HCT116 (cell line): ENCODE measurements at regions not wholly inside any gene's neighbourhood (a gene's known extent, or its start where the extent isn't known, plus 50 kb on each side); places are given as distances from the start of the nearest gene placed in this dataset.

Source experiments
- ATAC-seq: fragments of 200-7000 bp; cut with Tn5 transposase; 2 replicates; pipeline ENCODE4 v1.9.1; 2020; ENCODE audit warnings: mild to moderate bottlenecking, moderate library complexity
- BruUV-seq: library from RNA; stranded (reverse); fragments of 400-500 nt; replicated peaks from 2 replicates; lab custom pipeline; 2021; lab: Mats Ljungman, UMichigan
- CTCF ChIA-PET: fragments of 300-600 bp; sonication (Branson Sonifier 250); formaldehyde crosslinking; loops from one replicate; lab custom pipeline; 2021; ENCODE audit warnings: antibody characterized with exemption; lab: Charles Lee
- POLR2A ChIA-PET: fragments of 300-600, 350-600 bp; sonication (Branson Sonifier 250); formaldehyde crosslinking; loops from one replicate; lab custom pipeline; 2021; ENCODE audit warnings: antibody characterized with exemption; lab: Charles Lee
- RAD21 ChIA-PET, 2 experiments: fragments of 300-600 bp; sonication (Branson Sonifier 250); formaldehyde crosslinking; loops; one replicate each; lab custom pipeline; 2023; ENCODE audit warnings: low total read pairs in 2 of 2; ENCODE audit not compliant: uncharacterized antibody in 2 of 2, unreplicated experiment in 2 of 2, low non-redundant PET in 1 of 2; lab: Charles Lee
- DNase-seq: peaks from one replicate; pipeline ENCODE4 v3.0.0-alpha.2; 2010; ENCODE audit warnings: low read depth, low spot score
- H2AFZ ChIP-seq: fragments of 200-600 bp; shearing (Covaris generic), sonication (generic); 2 replicates; pipeline ENCODE4 v1.6.1; 2017; ENCODE audit warnings: low read depth, mixed run types, mixed read lengths, antibody characterized with exemption, low read length; ENCODE audit not compliant: poor library complexity, severe bottlenecking
- H3K27ac ChIP-seq: 2 replicates; pipeline ENCODE4 v1.5.1; 2012; ENCODE audit warnings: low read depth, low read length
- H3K27me3 ChIP-seq: fragments of 200-600 bp; sonication (generic); 2 replicates; pipeline ENCODE4 v1.6.1; 2016; ENCODE audit warnings: mixed run types, low read length, mixed read lengths; ENCODE audit not compliant: insufficient read depth
- H3K36me3 ChIP-seq, 2 experiments: fragments of 200-500 bp in 1 of 2; fragments of 200-600 bp in 1 of 2; sonication (Bioruptor generic) in 1 of 2; sonication (generic) in 1 of 2; 2 replicates each; pipeline versions ENCODE4 v1.5.1 to v1.6.1; 2014 to 2016; ENCODE audit warnings: low read length in 2 of 2, inconsistent platforms in 1 of 2, mixed read lengths in 1 of 2, mixed run types in 1 of 2; ENCODE audit not compliant: insufficient read depth in 2 of 2, control insufficient read depth in 1 of 2
- H3K4me1 ChIP-seq, 2 experiments: fragments of 200-600 bp in 1 of 2; sonication (generic) in 1 of 2; 2 replicates each; pipeline versions ENCODE4 v1.5.1 to v1.6.1; 2012 to 2017; ENCODE audit warnings: low read length in 2 of 2, inconsistent platforms in 1 of 2, mild to moderate bottlenecking in 1 of 2, mixed read lengths in 1 of 2, mixed run types in 1 of 2, moderate library complexity in 1 of 2; ENCODE audit not compliant: insufficient read depth in 2 of 2, control insufficient read depth in 1 of 2
- H3K4me2 ChIP-seq: fragments of 200-600 bp; sonication (generic); 2 replicates; pipeline ENCODE4 v1.6.1; 2017; ENCODE audit warnings: mixed run types, low read length, mixed read lengths
- H3K4me3 ChIP-seq, 2 experiments: fragments of 200-600 bp in 1 of 2; sonication (generic) in 1 of 2; replicated peaks in 1 of 2; 2 replicates each; pipeline ENCODE4 v1.5.1; 2011 to 2016; ENCODE audit warnings: low read length in 2 of 2, control low read depth in 1 of 2, low read depth in 1 of 2, mild to moderate bottlenecking in 1 of 2, mixed read lengths in 1 of 2, mixed run types in 1 of 2
- H3K79me2 ChIP-seq: fragments of 200-600 bp; sonication (generic); 2 replicates; pipeline ENCODE4 v1.6.1; 2017; ENCODE audit warnings: mild to moderate bottlenecking, mixed run types, low read length, moderate library complexity, mixed read lengths; ENCODE audit not compliant: insufficient read depth
- H3K9ac ChIP-seq: fragments of 200-600 bp; sonication (generic); 2 replicates; pipeline ENCODE4 v1.6.1; 2016; ENCODE audit warnings: low read length, mixed read lengths
- H3K9me2 ChIP-seq: fragments of 200-600 bp; sonication (generic), shearing (Covaris generic); 2 replicates; pipeline ENCODE4 v1.6.1; 2017; ENCODE audit warnings: mixed run types, mild to moderate bottlenecking, moderate library complexity; ENCODE audit not compliant: insufficient read depth
- H3K9me3 ChIP-seq, 2 experiments: fragments of 200-500 bp in 1 of 2; fragments of 200-600 bp in 1 of 2; sonication (Bioruptor generic) in 1 of 2; sonication (generic) in 1 of 2; 2 replicates each; pipeline ENCODE4 v1.6.1; 2014 to 2017; ENCODE audit warnings: low read length in 2 of 2, mixed read lengths in 2 of 2, inconsistent platforms in 1 of 2, low read depth in 1 of 2, mild to moderate bottlenecking in 1 of 2, mixed run types in 1 of 2, moderate library complexity in 1 of 2; ENCODE audit not compliant: control insufficient read depth in 1 of 2, insufficient read depth in 1 of 2
- H4K20me1 ChIP-seq: fragments of 200-600 bp; sonication (generic), shearing (Covaris generic); 2 replicates; pipeline ENCODE4 v1.6.1; 2017; ENCODE audit warnings: mixed run types, mild to moderate bottlenecking, moderate library complexity; ENCODE audit not compliant: insufficient read depth
- ATF3 ChIP-seq: IDR thresholded peaks from 2 replicates; pipeline ENCODE4 v1.6.1; 2012
- CBX3 ChIP-seq: IDR thresholded peaks from 2 replicates; pipeline ENCODE4 v1.6.1; 2012; ENCODE audit warnings: low read depth
- EGR1 ChIP-seq: IDR thresholded peaks from 2 replicates; pipeline ENCODE4 v1.6.1; 2012; ENCODE audit warnings: low read depth
- ELF1 ChIP-seq: IDR thresholded peaks from 2 replicates; pipeline ENCODE4 v1.6.1; 2012; ENCODE audit warnings: low read depth, borderline replicate concordance
- EZH2 ChIP-seq: fragments of 200-600 bp; sonication (generic); IDR thresholded peaks from 2 replicates; pipeline ENCODE4 v1.6.1; 2017; ENCODE audit warnings: antibody characterized with exemption, mixed run types
- EZH2phosphoT487 ChIP-seq: fragments of 200-600 bp; IDR thresholded peaks from 2 replicates; pipeline ENCODE4 v1.6.1; 2018; ENCODE audit warnings: antibody characterized with exemption, borderline replicate concordance
- FOSL1 ChIP-seq: IDR thresholded peaks from 2 replicates; pipeline ENCODE4 v1.6.1; 2012; ENCODE audit warnings: low read depth
- POLR2A ChIP-seq: IDR thresholded peaks from 2 replicates; pipeline ENCODE4 v1.7.0; 2011; ENCODE audit warnings: borderline replicate concordance; ENCODE audit not compliant: insufficient read depth, insufficient read length; ENCODE audit errors: extremely low read depth
- POLR2AphosphoS5 ChIP-seq: IDR thresholded peaks from 2 replicates; pipeline ENCODE4 v1.6.1; 2011; ENCODE audit warnings: mild to moderate bottlenecking, low read depth, low read length, moderate library complexity
- RAD21 ChIP-seq: IDR thresholded peaks from 2 replicates; pipeline ENCODE4 v1.6.1; 2012; ENCODE audit warnings: low read depth, mild to moderate bottlenecking
- REST ChIP-seq: IDR thresholded peaks from 2 replicates; pipeline ENCODE4 v1.6.1; 2012; ENCODE audit warnings: low read depth
- SIN3A ChIP-seq: IDR thresholded peaks from 2 replicates; pipeline ENCODE4 v1.6.1; 2012; ENCODE audit warnings: low read depth
- SRF ChIP-seq: IDR thresholded peaks from 2 replicates; pipeline ENCODE4 v1.6.1; 2012; ENCODE audit warnings: low read depth
- TCF7L2 ChIP-seq: IDR thresholded peaks from 2 replicates; pipeline ENCODE4 v1.7.0; 2011; ENCODE audit warnings: borderline replicate concordance, inconsistent platforms; ENCODE audit not compliant: insufficient read depth, insufficient read length; ENCODE audit errors: extremely low read depth
- YY1 ChIP-seq: IDR thresholded peaks from 2 replicates; pipeline ENCODE4 v1.6.1; 2011; ENCODE audit warnings: low read length, low read depth, moderate library complexity, mild to moderate bottlenecking; ENCODE audit not compliant: insufficient replicate concordance; ENCODE audit errors: extremely low read depth
- ZFX ChIP-seq: fragments of 450-650 bp; IDR thresholded peaks from 2 replicates; pipeline ENCODE4 v1.6.1; 2017
- ZNF274 ChIP-seq: fragments of 200-500 bp; sonication (Bioruptor generic); IDR thresholded peaks from 2 replicates; pipeline ENCODE4 v1.6.1; 2014; ENCODE audit warnings: mild to moderate bottlenecking, low read depth, low read length, inconsistent platforms
- intact Hi-C: fragments of 100-400 bp; cut with micrococcal nuclease; formaldehyde crosslinking; loops from 2 replicates; pipeline ENCODE4 v1.10.0; 2022

GRCh38 chr15:31153531-31153930 lies 52.0 kb upstream of the TRPM1 start:
- TF ChIP-seq EZH2 (no peak), REST (no peak), TCF7L2 (no peak), FOSL1 (no peak), POLR2AphosphoS5 (no peak)
- Histone ChIP-seq H3K4me3 (no peak overlapping the region), H2AFZ (no peak overlapping the region), H3K36me3 (no peaks in the 10 kb centered on the region), H3K27me3 (no peaks in the 10 kb centered on the region), H3K9me2 (no peaks in the 10 kb centered on the region), H3K27ac (no peak overlapping the region), H3K4me2 (no peak overlapping the region), H3K9me3 (no peaks in the 10 kb centered on the region), H3K4me1 (no peaks in the 10 kb centered on the region), H3K9ac (no peak overlapping the region), H3K79me2 (no peaks in the 10 kb centered on the region), H4K20me1 (no peaks in the 10 kb centered on the region)
- CTCF ChIA-PET: no interaction called here
- no peak for ATAC-seq
- RAD21 ChIA-PET: no interaction called here
- intact Hi-C loops: no loop called here
- DNase-seq: no peak
- POLR2A ChIA-PET: no interaction called here
- no TSS peak for BruUV-seq

- BruUV-seq: no TSS peak
- no peak for TF ChIP-seq RAD21
- TF ChIP-seq EGR1: no peak
- TF ChIP-seq EZH2: no peak
- no peak for TF ChIP-seq ZFX
- TF ChIP-seq TCF7L2: no peak
- no peak for TF ChIP-seq ELF1
- TF ChIP-seq CBX3: no peak
- TF ChIP-seq ZNF274: no peak
- TF ChIP-seq EZH2phosphoT487: no peak
- no peak for TF ChIP-seq SRF
- no peak for TF ChIP-seq POLR2AphosphoS5
- TF ChIP-seq ATF3: no peak
- TF ChIP-seq YY1: no peak
- TF ChIP-seq SIN3A: no peak
- TF ChIP-seq POLR2A: no peak
- H2AFZ ChIP-seq: no peak overlapping the region
- no peaks in the 10 kb centered on the region for H3K9me3 ChIP-seq
- H4K20me1 ChIP-seq: no peaks in the 10 kb centered on the region
- no peaks in the 10 kb centered on the region for H3K9me2 ChIP-seq
- no peaks in the 10 kb centered on the region for H3K36me3 ChIP-seq
- ATAC-seq (no peak), DNase-seq (no peak)
- ChIA-PET POLR2A (no interaction called here), RAD21 (interaction anchor here in 1 of 2 experiments (0.6 kb wide), 1 partner anchor 119 kb away, joined by 6 read pairs; no protein-coding TSS in a partner anchor), CTCF (interaction anchor here (1.4 kb wide), 1 partner anchor 26 kb away, joined by 3 read pairs; no protein-coding TSS in a partner anchor)
- H3K27me3 ChIP-seq: no peaks in the 10 kb centered on the region
- intact Hi-C loops: no loop called here
- H3K27ac ChIP-seq: no peak overlapping the region
- no peak overlapping the region for H3K4me3 ChIP-seq
- no peak overlapping the region for H3K9ac ChIP-seq
- H3K4me1 ChIP-seq: no peaks in the 10 kb centered on the region
- H3K79me2 ChIP-seq: no peaks in the 10 kb centered on the region
- no peak overlapping the region for H3K4me2 ChIP-seq
Measured at GRCh38 chr15:31155151-31155550, 53.6 kb upstream of the TRPM1 start.
